HG02610 (cell line): ENCODE measurements at regions not wholly inside any gene's neighbourhood (a gene's known extent, or its start where the extent isn't known, plus 50 kb on each side); places are given as distances from the start of the nearest gene placed in this dataset.
A peak's percentile ranks its signal among the peaks of the same experiment; 100 is the strongest.
"Not testable (repeated sequence)": the region's sequence is repeated elsewhere in the genome, so short reads cannot be mapped to it uniquely, and the experiment has no call there.

Source experiments
- ATAC-seq: cut with Tn5 transposase; IDR thresholded peaks from one replicate; pipeline ENCODE4 v1.9.1; 2021; ENCODE audit warnings: mild to moderate bottlenecking, moderate library complexity; ENCODE audit not compliant: unreplicated experiment

GRCh38 chr2:37802899-37803379 is 122.1 kb upstream of the RMDN2 start:
- no peak for ATAC-seq

DNA sequence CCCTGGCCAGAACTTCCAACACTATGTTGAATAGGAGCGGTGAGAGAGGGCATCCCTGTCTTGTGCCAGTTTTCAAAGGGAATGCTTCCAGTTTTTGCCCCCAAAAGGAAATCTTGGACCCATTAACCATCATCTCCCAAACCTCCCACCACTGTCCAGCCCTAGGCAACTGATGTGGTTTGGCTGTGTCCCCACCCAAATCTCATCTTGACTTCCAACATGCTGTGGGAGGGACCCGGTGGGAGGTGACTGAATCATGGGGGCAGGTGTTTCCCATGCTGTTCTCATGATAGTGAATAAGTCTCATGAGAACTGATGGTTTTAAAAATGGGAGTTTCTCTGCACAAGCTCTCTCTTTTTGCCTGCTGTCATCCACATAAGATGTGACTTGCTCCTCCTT is 119.1 kb upstream of the RMDN2 start:
- not testable (repeated sequence) for ATAC-seq

GRCh38 chr2:37809525-37809924 is 115.6 kb upstream of the RMDN2 start:
- no peak for ATAC-seq

GRCh38 chr2:37809931-37810570 is 115.0 kb upstream of the RMDN2 start:
- ATAC-seq: no peak

DNA sequence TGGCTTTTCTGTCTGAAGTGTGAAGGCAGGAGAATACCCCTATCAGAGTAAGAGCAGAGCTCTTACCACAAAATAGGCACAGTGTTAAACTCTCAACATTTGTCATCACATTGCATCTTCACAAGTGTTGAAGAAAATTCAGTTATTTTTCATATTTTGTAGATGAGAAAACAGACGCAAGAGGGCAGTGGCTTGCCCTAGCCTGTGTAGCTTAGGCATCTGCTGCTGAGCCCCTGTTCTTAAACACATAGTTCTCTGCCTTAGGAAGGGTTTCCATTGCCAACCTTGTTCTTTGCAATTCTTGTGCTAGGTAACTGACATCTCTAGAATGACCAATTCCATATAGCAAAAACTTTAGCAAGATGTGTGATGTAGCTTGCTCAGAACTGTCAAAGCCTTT is 112.7 kb upstream of the RMDN2 start:
- no peak for ATAC-seq

DNA sequence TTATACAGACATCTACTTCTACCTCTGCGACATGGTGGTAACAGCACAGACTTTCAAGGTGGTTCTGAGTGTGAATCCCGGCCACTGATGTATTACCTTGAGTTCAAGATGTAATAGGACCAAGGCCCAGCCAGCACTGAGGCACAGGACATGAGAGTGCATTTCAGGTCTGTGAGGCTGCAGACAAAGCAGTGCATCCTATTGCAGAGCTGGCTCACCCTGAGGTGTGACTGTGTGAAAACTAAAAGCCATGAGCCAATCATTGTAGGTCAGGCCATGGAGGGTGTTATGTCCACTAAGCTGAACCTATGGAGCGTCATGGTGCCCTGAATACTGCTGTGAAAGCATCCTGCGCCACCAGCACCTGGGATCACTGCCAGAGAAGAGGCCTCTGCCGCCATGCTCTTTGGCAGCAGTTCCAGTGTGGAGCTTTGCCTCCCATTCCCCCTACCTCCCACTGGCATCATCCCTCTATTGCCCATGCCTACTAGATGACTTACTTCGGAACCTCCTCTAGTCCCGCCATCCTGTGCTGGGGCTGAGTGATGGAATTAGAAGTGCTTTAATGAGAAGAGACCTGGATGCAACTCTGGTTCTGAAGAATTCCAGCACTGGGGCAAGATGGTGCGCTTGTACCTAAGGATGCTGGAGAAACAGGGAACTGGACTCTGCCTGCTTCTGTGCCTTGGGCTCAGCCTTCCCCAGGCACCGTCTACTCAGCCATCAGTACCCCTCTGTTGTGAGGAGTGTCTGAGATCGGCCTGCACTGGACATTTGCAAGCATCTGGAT is 112.0 kb upstream of the RMDN2 start:
- no peak for ATAC-seq

- no peak for ATAC-seq
Measured at GRCh38 chr2:37816036-37816435, 109.1 kb upstream of the RMDN2 start.

DNA sequence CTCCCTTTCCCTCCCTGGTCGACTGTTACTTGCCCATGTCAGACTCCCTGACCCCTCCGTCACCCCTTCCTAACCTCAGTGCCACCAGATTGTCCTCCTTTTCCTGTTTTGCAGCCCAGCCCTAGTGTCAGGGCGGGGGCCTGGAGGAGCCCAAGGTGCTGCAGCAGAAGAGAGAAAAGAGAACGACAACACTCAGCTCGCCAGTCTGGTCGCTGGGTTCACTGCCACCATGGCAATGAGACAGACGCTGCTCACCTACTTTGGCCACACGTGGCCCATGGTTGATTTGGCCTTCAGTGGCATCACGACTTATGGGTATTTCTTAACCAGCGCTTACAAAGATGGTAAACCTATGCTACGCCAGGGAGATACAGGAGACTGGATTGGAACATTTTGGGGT is 108.4 kb upstream of the RMDN2 start:
- ATAC-seq: no peak

DNA sequence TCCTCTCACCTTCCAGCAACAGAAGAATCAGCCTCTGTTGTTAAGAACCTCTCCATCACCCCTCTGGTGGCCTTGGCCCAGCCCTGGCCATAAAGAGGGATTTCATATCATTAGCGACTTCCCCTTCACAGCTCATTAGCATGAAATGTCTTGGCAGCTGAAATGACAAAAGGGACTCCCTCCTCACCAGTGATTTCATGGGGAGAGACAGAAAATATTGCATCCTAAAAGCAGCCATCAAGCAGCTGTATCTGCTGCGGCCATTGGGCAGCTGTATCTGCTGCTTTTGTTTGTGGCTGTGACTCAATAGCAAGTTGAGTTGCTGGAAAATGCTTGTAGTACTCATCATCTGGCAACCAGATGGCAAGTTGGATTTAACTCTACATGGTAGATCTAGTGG is 105.9 kb upstream of the RMDN2 start:
- no peak for ATAC-seq

DNA sequence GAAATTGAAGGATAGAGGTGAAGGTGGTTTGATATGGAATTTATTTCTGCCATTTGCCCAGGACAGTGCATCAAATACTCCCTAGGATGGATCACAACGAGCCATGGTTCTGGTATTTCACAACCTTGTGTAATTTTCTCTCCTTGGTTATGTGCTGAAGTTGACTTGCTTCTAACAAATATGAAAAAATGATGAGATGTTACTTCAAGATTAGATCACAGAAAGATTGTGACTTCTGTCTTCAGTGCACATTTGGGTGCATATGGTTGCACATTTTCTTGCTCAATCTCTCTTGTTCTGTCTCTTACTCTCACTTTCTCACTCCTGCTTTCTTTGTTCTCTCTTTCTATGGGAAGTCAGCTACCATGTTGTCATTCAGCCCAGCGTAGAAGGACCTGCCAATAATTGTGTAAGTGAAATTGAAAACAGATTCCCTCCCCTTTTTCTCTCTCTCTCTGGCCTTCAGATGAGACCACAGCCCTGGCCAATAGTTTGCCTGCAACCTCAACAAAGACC is 104.6 kb upstream of the RMDN2 start:
- ATAC-seq: no peak

GRCh38 chr2:37825586-37825985 is 99.5 kb upstream of the RMDN2 start:
- ATAC-seq: no peak

DNA sequence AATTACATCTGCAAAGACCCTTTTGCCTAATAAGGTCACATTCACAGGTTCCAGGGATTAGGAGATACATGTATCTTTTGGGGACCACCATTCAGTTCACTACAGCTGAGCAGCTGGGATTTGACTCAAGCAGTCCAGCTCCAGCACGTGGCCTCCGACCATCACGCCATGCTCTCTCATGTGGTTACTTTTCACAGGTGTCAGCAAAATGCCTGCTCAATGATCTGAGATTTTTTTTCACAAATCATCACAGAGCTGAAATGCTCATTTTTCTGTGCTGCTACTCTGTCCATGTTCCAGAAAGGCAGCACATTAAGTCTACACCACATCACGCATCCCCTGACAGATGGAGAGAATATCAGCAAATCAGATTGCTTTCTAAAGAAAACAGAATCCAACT is 98.5 kb upstream of the RMDN2 start:
- no peak for ATAC-seq

- no peak for ATAC-seq
Measured at GRCh38 chr2:37827455-37827854, 97.6 kb upstream of the RMDN2 start.

- no peak for ATAC-seq
Measured at GRCh38 chr2:37827911-37828511, 97.1 kb upstream of the RMDN2 start.

DNA sequence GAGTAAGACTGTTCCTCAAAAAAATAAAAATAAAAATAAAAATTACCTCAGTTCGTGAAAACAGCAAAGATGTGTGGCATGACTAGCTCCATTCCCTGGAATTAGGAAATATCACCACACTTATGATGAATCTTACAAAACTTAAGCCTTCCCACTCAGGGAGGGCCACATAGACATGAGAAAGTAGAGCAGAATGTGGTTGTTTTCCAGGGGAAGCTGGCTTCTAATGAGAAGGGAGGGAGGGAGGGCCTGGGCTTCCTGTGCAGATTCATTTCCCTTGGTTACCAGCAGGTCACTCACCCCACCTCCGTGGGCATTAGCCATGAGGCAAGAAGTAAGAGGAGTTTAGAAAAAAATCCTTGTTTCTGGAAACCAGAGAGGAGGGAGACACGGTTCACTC is 95.9 kb upstream of the RMDN2 start:
- no peak for ATAC-seq

DNA sequence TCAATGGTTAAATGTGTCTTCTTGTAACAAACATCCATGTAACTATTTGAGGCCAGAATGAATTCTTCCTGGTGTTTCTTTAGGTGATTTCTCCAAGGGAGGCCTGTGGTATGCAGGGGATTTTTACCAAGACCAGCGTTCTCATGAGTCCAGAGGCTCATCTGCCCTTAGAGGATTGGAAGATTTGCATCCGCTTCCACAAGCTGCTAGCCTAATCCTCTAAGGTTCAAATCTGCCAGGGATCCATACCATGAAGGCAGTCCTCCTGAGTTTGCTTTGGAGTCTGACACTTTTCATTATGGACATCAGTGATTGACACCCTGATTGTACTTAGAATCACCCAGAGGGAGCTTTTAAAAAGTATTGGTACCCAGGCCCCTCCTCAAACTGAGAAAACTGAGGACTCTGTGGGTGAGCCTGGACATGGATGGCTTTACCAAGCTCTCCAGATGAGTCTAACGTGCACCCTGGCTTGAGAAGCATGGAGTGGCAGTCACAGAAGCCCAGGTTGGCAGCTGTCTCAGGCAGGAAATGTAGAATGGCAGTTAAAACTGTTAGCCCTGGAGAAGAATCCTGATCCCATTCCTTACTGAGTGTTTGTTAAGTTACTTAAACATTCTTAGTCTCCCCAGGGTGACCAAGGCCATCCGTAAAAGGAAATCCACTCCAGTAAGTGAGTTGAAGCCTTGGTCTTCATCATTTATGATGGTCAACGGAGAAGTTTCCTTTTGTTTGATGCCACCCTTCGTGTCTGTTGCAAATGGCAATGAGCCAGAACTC is 95.3 kb upstream of the RMDN2 start:
- ATAC-seq: no peak

DNA sequence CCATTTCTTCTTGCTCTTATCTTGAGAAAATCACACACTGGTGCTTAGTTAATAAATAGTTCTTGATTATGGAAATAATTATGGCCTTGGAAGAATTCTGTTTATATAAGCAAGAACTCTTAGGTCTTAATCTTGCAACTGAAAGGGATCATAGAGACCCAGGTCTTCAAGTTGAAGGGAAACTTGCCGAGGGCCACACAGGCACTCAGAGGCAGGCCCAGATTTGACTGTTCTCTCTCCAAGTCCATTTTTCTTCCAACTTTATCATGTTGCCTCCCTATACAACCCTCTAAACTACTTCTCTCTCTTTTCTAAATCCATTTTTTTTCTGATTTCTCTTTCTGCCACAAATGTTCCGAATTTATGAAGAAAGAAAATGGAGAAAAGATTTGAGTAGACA is 94.5 kb upstream of the RMDN2 start:
- ATAC-seq: no peak

GRCh38 chr2:37831081-37831780 is 93.9 kb upstream of the RMDN2 start:
- no peak for ATAC-seq

DNA sequence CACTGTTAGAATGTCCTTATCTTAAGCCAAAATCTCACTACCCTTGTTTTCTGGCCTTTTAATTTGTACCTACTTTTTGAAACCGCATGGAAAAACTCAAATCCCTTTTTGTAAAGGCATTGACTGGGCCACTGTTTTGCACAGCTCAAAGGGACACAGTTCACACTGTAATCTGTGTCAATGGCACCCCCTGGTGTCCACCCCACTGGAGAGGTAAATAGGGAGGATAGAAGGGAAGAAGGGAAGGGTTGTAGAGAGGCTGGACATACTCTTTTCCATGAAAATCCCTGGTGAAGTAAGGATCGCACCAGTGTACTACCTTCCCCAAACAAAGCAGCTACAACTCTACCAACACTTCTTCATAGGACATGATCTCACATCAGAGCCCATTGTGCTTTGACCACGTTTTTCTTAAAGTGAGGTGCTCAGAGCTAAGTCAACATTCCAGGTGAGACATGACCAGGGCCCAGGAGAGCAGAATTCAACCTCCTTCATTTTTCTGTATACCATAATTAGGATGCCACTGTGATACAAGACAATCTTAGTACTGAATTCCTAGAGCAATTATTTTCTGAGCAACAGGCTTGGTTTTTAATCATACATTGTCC is 92.4 kb upstream of the RMDN2 start:
- ATAC-seq: no peak

DNA sequence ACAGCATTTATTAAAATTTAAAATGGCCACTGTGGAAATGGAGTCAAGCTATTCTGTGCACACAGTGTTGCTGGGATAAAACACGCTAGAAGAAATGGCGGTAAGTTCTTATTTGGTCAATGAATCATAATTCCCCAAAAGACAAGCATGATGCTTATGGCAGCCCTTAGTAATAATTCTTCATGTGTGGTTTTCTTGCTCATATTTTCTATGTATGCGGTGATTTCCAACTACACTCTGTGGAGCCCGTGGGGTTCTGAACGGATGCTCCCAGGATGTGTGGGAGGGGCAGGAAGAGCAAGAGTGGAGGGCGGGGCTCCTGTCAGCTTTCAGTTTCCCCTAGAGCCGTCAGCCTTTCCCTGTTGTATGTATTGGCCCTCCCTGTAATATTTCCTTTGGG is 91.7 kb upstream of the RMDN2 start:
- ATAC-seq: peak; percentile 71
